SU-DHL-6 (cell line): ENCODE measurements at regions not wholly inside any gene's neighbourhood (a gene's known extent, or its start where the extent isn't known, plus 50 kb on each side); places are given as distances from the start of the nearest gene placed in this dataset.

Experiments used
- EZH2phosphoT487 ChIP-seq: fragments of 200-600 bp; sonication (generic), shearing (Covaris generic); conservative IDR thresholded peaks from 2 replicates; pipeline ENCODE4 v1.6.1; 2018; ENCODE audit warnings: mild to moderate bottlenecking, antibody characterized with exemption, low read length, moderate library complexity, mixed read lengths
- TF ChIP-seq, protein P1 (sequence below): fragments of 200-600 bp; sonication (generic); IDR thresholded peaks from one replicate; pipeline ENCODE4 v1.5.1; 2017; ENCODE audit warnings: antibody characterized with exemption, mild to moderate bottlenecking, low read length, moderate library complexity; ENCODE audit not compliant: insufficient read depth, poor library complexity, severe bottlenecking

DNA sequence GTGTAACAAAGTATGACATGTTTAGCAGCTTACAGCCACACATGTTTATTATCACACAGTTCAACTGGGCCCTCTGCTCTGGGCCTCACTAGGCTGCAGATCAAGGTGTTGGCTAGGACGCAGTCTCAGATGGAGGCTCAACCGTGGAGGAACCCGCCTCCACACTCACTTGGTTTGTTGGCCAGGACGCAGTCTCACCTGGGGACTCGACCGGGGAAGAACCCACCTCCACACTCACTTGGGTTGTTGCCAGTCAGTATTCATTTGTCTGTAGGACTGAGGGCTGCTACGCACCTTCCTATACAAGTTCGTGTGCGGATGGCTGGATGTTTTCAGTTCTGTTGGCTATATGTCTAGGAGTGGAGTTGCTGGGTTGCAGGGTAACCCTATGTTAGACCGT, 240.7 kb upstream of the CIBAR2 start:
- TF ChIP-seq, protein P1, sequence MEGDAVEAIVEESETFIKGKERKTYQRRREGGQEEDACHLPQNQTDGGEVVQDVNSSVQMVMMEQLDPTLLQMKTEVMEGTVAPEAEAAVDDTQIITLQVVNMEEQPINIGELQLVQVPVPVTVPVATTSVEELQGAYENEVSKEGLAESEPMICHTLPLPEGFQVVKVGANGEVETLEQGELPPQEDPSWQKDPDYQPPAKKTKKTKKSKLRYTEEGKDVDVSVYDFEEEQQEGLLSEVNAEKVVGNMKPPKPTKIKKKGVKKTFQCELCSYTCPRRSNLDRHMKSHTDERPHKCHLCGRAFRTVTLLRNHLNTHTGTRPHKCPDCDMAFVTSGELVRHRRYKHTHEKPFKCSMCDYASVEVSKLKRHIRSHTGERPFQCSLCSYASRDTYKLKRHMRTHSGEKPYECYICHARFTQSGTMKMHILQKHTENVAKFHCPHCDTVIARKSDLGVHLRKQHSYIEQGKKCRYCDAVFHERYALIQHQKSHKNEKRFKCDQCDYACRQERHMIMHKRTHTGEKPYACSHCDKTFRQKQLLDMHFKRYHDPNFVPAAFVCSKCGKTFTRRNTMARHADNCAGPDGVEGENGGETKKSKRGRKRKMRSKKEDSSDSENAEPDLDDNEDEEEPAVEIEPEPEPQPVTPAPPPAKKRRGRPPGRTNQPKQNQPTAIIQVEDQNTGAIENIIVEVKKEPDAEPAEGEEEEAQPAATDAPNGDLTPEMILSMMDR = no peak
- no peak for TF ChIP-seq EZH2phosphoT487
